Vagina (tissue), 2 donors: ENCODE measurements at regions not wholly inside any gene's neighbourhood (a gene's known extent, or its start where the extent isn't known, plus 50 kb on each side); places are given as distances from the start of the nearest gene placed in this dataset.

Experiments
- DNase-seq, 2 donors: peaks; one replicate each; pipeline ENCODE4 v3.0.0-alpha.2; 2017; ENCODE audit errors: extremely low spot score in 2 of 2
- H3K27ac ChIP-seq: fragments of 200-600 bp; sonication (generic); one replicate; pipeline ENCODE4 v1.5.1; 2019
- H3K27me3 ChIP-seq: fragments of 200-600 bp; sonication (generic); one replicate; pipeline ENCODE4 v1.5.1; 2019
- H3K36me3 ChIP-seq, 2 donors: fragments of 200-600 bp; sonication (generic); one replicate each; pipeline ENCODE4 v1.5.1; 2017 to 2019
- H3K4me1 ChIP-seq: fragments of 200-600 bp; sonication (generic); one replicate; pipeline ENCODE4 v1.5.1; 2019
- H3K4me3 ChIP-seq, 2 donors: fragments of 200-600 bp; sonication (generic); 1 replicate in 1 of 2; 2 replicates in 1 of 2; pipeline ENCODE4 v1.5.1; 2016 to 2019
- H3K9me3 ChIP-seq: fragments of 200-600 bp; sonication (generic); one replicate; pipeline ENCODE4 v1.5.1; 2019
- POLR2A ChIP-seq, 2 donors: fragments of 450-650 bp; IDR thresholded peaks; one replicate each; pipeline ENCODE4 v1.6.1; 2017; ENCODE audit warnings: antibody characterized with exemption in 2 of 2, mild to moderate bottlenecking in 2 of 2, moderate library complexity in 2 of 2
- POLR2AphosphoS5 ChIP-seq, 2 donors: sonication (generic); formaldehyde crosslinking; IDR thresholded peaks; one replicate each; pipeline ENCODE4 v1.9.0; 2017; ENCODE audit warnings: antibody characterized with exemption in 2 of 2, mild to moderate bottlenecking in 2 of 2, low read depth in 1 of 2; ENCODE audit not compliant: insufficient read depth in 1 of 2
- intact Hi-C: fragments of 100-400 bp; cut with DNase I; formaldehyde crosslinking; loops from one replicate; pipeline ENCODE4 v1.15.1; 2023
- TF ChIP-seq, protein P1 (sequence below), 3 experiments: fragments of 450-650 bp in 2 of 3; fragments of 200-600 bp in 1 of 3; sonication (generic) in 1 of 3; IDR thresholded peaks; one replicate each; pipeline ENCODE4 v1.5.1; 2017 to 2019; ENCODE audit warnings: antibody characterized with exemption in 3 of 3, mild to moderate bottlenecking in 2 of 3, moderate library complexity in 2 of 3

GRCh38 chr3:76889911-76890310, 150.0 kb upstream of the ROBO2 start:
- no peak overlapping the region for H3K27ac ChIP-seq
- no peaks in the 10 kb centered on the region for H3K36me3 ChIP-seq
- intact Hi-C loops = no loop called here
- no peak for DNase-seq
- TF ChIP-seq, protein P1, sequence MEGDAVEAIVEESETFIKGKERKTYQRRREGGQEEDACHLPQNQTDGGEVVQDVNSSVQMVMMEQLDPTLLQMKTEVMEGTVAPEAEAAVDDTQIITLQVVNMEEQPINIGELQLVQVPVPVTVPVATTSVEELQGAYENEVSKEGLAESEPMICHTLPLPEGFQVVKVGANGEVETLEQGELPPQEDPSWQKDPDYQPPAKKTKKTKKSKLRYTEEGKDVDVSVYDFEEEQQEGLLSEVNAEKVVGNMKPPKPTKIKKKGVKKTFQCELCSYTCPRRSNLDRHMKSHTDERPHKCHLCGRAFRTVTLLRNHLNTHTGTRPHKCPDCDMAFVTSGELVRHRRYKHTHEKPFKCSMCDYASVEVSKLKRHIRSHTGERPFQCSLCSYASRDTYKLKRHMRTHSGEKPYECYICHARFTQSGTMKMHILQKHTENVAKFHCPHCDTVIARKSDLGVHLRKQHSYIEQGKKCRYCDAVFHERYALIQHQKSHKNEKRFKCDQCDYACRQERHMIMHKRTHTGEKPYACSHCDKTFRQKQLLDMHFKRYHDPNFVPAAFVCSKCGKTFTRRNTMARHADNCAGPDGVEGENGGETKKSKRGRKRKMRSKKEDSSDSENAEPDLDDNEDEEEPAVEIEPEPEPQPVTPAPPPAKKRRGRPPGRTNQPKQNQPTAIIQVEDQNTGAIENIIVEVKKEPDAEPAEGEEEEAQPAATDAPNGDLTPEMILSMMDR (IDR thresholded peaks at IDR 0.05) = no peak
- no peak for TF ChIP-seq POLR2A (IDR thresholded peaks at IDR 0.05)
- TF ChIP-seq POLR2AphosphoS5 (IDR thresholded peaks at IDR 0.05; ENCODE audit: insufficient read depth in 1 of 2, low read depth in 1 of 2) = no peak
- no peaks in the 10 kb centered on the region for H3K4me1 ChIP-seq
- H3K4me3 ChIP-seq = no peak overlapping the region
- no peaks in the 10 kb centered on the region for H3K9me3 ChIP-seq
- no peaks in the 10 kb centered on the region for H3K27me3 ChIP-seq

DNA sequence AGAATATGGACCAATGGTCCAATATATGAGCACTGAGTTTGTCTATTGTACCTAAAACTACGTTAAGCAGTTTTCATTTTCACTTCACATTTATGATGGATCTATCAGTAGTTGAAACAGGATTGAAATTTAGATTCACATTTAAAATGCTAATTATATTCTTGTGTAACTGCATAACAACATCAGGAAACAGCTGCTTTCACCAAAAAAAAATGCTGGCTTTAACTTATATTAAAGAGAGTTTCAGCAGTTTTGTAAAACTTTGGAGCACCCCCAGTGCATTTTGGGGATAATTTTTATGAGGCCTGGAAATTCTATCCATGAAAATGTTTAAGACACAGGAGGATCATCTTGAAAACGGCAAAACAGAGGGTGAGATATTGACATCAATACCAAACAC, 142.8 kb upstream of the ROBO2 start:
- no peak overlapping the region for H3K4me3 ChIP-seq

GRCh38 chr3:76900596-76900995, 139.3 kb upstream of the ROBO2 start:
- intact Hi-C loops = no loop called here
- H3K4me3 ChIP-seq = no peak overlapping the region
- no peaks in the 10 kb centered on the region for H3K36me3 ChIP-seq
- DNase-seq = no peak
- H3K27ac ChIP-seq = no peak overlapping the region
- H3K27me3 ChIP-seq = no peaks in the 10 kb centered on the region
- H3K4me1 ChIP-seq = no peaks in the 10 kb centered on the region
- no peaks in the 10 kb centered on the region for H3K9me3 ChIP-seq
- TF ChIP-seq POLR2AphosphoS5 (IDR thresholded peaks at IDR 0.05; ENCODE audit: insufficient read depth in 1 of 2, low read depth in 1 of 2) = no peak

More for the DNA sequence above, 142.8 kb upstream of the ROBO2 start:
- no peaks in the 10 kb centered on the region for H3K9me3 ChIP-seq
- intact Hi-C loops = no loop called here
- H3K36me3 ChIP-seq = no peaks in the 10 kb centered on the region
- no peak overlapping the region for H3K27ac ChIP-seq
- H3K4me1 ChIP-seq = no peaks in the 10 kb centered on the region
- no peaks in the 10 kb centered on the region for H3K27me3 ChIP-seq
- TF ChIP-seq POLR2A (IDR thresholded peaks at IDR 0.05) (no peak), POLR2AphosphoS5 (IDR thresholded peaks at IDR 0.05; ENCODE audit: insufficient read depth in 1 of 2, low read depth in 1 of 2) (no peak)
- TF ChIP-seq, protein P1 (IDR thresholded peaks at IDR 0.05) = no peak
- DNase-seq = no peak

DNA sequence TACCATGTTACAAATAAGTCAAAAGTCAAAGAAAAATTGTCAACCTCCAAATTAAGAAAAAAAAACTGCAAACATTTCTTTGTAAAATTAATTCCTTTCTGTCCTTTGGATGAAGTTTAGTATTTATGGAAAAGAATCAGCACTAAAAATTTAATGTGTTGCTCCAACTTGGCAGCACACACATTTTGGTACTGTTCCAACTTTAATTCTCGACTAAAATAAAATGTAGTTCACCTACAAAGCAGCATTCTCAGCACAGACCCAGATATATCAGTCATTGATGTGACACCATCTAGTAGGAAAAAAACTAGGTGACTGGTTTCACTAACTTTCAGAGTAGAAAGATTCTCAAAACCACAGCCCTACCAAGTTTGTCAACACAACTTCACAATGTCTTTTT, 131.7 kb upstream of the ROBO2 start:
- no peaks in the 10 kb centered on the region for H3K9me3 ChIP-seq
- intact Hi-C loops = no loop called here
- no peak for DNase-seq
- no peaks in the 10 kb centered on the region for H3K36me3 ChIP-seq
- no peaks in the 10 kb centered on the region for H3K4me1 ChIP-seq
- H3K27me3 ChIP-seq = no peaks in the 10 kb centered on the region
- no peak for TF ChIP-seq POLR2AphosphoS5 (IDR thresholded peaks at IDR 0.05; ENCODE audit: insufficient read depth in 1 of 2, low read depth in 1 of 2)
- TF ChIP-seq, protein P1 (IDR thresholded peaks at IDR 0.05) = no peak
- no peak for TF ChIP-seq POLR2A (IDR thresholded peaks at IDR 0.05)
- H3K27ac ChIP-seq = no peak overlapping the region
- no peak overlapping the region for H3K4me3 ChIP-seq

DNA sequence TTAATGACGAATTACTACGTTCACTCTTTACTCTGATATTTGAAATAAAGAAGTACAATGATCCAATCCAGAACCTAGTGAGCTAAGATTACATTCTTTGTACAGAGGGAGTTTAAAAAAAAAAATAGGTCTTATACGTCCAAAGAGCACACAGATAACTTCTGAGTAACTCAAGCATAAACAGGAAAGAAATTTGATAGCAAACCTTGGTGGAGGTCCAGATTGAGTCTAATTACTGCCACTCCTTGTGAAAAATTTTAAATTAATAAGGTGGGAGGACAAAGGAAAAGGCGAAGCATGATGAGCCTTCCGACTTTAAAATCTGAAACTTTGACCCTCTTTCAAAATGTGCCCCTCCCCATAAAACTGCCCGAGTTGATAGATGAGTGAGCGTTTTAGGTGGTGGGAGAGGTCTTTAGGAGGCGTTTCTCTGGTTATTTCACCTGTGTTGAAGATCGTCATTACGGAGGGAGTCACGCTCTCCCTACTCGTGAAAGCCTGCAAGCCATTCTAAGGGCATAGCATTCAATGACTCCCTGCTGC, 127.0 kb upstream of the ROBO2 start:
- Histone ChIP-seq H3K27me3 (no peaks in the 10 kb centered on the region), H3K4me1 (no peaks in the 10 kb centered on the region), H3K27ac (no peak overlapping the region), H3K36me3 (no peaks in the 10 kb centered on the region), H3K4me3 (no peak overlapping the region), H3K9me3 (no peaks in the 10 kb centered on the region)
- no peak for DNase-seq
- TF ChIP-seq POLR2A (IDR thresholded peaks at IDR 0.05) (no peak), POLR2AphosphoS5 (IDR thresholded peaks at IDR 0.05; ENCODE audit: insufficient read depth in 1 of 2, low read depth in 1 of 2) (no peak)
- TF ChIP-seq, protein P1 (IDR thresholded peaks at IDR 0.05) = no peak
- intact Hi-C loops = no loop called here
